Skeletal muscle satellite cell (primary cell): ENCODE measurements at regions not wholly inside any gene's neighbourhood (a gene's known extent, or its start where the extent isn't known, plus 50 kb on each side); places are given as distances from the start of the nearest gene placed in this dataset.

Source experiments
- H3K27me3 ChIP-seq: 2 replicates; pipeline ENCODE4 v1.7.0; 2013; ENCODE audit warnings: low read length; ENCODE audit not compliant: control insufficient read depth, insufficient read depth
- H3K36me3 ChIP-seq: 2 replicates; pipeline ENCODE4 v1.7.0; 2013; ENCODE audit warnings: mild to moderate bottlenecking, control low read depth, low read length; ENCODE audit not compliant: insufficient read depth
- H3K4me1 ChIP-seq: 2 replicates; pipeline ENCODE4 v1.7.0; 2013; ENCODE audit warnings: low read length; ENCODE audit not compliant: control insufficient read depth, insufficient read depth
- H3K4me2 ChIP-seq: 2 replicates; pipeline ENCODE4 v1.7.0; 2013; ENCODE audit warnings: mild to moderate bottlenecking, low read length
- H3K4me3 ChIP-seq: 2 replicates; pipeline ENCODE4 v1.7.0; 2013; ENCODE audit warnings: low read length
- H3K9ac ChIP-seq: 2 replicates; pipeline ENCODE4 v1.7.0; 2013; ENCODE audit warnings: mild to moderate bottlenecking, low read depth, low read length, moderate library complexity
- H3K9me3 ChIP-seq: replicated peaks from 2 replicates; pipeline ENCODE4 v1.7.0; 2013; ENCODE audit warnings: mild to moderate bottlenecking, control low read depth, low read length

GRCh38 chr2:122000556-122001340 lies 245.3 kb downstream of the TSN start:
- no peaks in the 10 kb centered on the region for H3K4me1 ChIP-seq
- no peaks in the 10 kb centered on the region for H3K9me3 ChIP-seq
- no peaks in the 10 kb centered on the region for H3K27me3 ChIP-seq
- no peaks in the 10 kb centered on the region for H3K36me3 ChIP-seq
- no peak overlapping the region for H3K9ac ChIP-seq
- no peak overlapping the region for H3K4me2 ChIP-seq
- no peak overlapping the region for H3K4me3 ChIP-seq

DNA sequence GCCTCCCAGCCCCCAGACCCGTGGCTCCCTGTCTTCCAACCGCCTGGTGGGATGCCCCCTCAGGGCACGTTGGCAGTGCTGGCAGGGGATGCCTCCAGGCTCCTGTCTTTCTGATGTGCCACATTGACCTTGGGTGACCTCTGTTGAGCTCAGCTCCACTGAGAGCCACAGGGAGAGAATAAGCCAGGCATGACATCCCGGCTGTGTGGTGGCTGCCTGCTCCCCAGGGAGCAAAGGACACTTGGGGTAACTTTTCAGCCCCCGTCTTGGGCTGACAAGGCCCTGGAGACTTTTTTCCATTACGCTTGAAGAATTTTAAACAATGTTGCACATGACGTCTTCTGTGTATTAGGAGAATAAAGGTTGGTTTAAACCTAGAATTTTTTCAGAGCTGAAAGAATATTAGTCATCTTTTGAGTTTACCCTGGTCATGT lies 246.0 kb downstream of the TSN start:
- Histone ChIP-seq H3K36me3 (no peaks in the 10 kb centered on the region), H3K9me3 (no peaks in the 10 kb centered on the region), H3K9ac (no peak overlapping the region), H3K4me1 (no peaks in the 10 kb centered on the region), H3K27me3 (no peaks in the 10 kb centered on the region), H3K4me3 (no peak overlapping the region), H3K4me2 (no peak overlapping the region)

DNA sequence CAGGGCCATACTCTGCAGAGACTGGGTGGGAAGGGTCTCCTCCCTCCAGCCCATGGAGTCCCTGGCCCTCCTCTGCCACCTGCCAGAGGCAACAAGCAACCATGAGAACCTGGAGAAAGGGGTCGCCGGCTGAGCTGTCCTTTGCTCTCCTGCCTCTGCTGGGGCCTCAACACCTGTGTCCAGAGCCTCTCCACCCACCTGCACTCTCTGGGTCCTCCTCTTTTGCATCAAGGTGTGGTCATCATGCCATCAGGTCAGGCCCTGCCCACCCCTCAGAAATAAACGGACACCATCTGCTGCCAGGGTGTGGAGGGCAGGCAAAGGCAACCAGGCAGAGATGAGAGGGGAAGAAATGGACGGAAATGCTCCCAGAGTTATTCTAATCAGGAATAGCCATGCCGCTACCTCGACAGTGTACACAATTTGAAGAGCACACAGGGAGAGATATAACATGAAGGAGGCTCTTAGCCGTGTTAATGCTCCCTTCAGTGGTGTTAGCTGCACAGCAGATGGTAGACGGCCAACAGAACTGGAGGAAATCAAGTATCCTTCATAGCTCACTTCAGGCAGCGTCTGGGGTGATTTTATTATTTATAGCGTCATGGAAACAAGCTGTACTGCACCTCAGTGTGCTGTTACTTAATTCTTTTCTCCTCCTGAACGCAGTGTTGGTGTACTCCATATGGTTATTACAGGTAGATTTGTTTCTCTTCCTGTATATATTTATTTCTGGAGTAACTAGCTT lies 247.9 kb downstream of the TSN start:
- Histone ChIP-seq H3K4me2 (no peak overlapping the region), H3K27me3 (peaks cover 6% of the 10 kb centered on the region), H3K4me1 (no peaks in the 10 kb centered on the region), H3K9me3 (no peaks in the 10 kb centered on the region), H3K4me3 (no peak overlapping the region), H3K9ac (no peak overlapping the region), H3K36me3 (no peaks in the 10 kb centered on the region)

DNA sequence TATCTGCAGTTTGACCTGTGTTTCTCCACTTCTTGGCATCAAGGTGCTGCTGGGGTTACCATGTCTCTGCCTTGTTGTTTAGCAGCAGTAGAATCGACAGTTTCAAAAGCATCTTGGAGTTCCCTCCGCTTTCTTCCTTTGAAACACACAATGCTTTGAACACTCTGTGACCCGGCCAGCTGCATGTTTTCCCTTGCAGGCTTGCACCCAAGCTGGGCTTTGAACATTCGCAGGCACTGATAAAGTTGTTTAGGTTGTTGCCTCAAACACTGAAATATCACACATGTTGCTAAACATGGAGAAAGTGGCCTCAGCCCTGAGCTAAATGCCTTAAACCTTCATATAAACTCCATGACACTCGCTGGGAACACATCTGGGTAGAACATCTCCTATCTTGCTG lies 251.7 kb downstream of the TSN start:
- Histone ChIP-seq H3K27me3 (peaks cover 15% of the 10 kb centered on the region), H3K9ac (no peak overlapping the region), H3K36me3 (no peaks in the 10 kb centered on the region), H3K4me3 (no peak overlapping the region), H3K9me3 (no peaks in the 10 kb centered on the region), H3K4me1 (no peaks in the 10 kb centered on the region), H3K4me2 (no peak overlapping the region)

GRCh38 chr2:122007577-122007976 lies 252.1 kb downstream of the TSN start:
- H3K27me3 ChIP-seq, result peaks cover 15% of the 10 kb centered on the region
- no peaks in the 10 kb centered on the region for H3K36me3 ChIP-seq
- no peak overlapping the region for H3K4me2 ChIP-seq
- H3K9ac ChIP-seq, result no peak overlapping the region
- no peak overlapping the region for H3K4me3 ChIP-seq
- no peaks in the 10 kb centered on the region for H3K4me1 ChIP-seq
- H3K9me3 ChIP-seq, result no peaks in the 10 kb centered on the region

- Histone ChIP-seq H3K4me1 (no peaks in the 10 kb centered on the region), H3K4me3 (no peak overlapping the region), H3K9me3 (no peaks in the 10 kb centered on the region), H3K27me3 (peaks cover 15% of the 10 kb centered on the region), H3K9ac (no peak overlapping the region), H3K4me2 (no peak overlapping the region), H3K36me3 (no peaks in the 10 kb centered on the region)
Observed at GRCh38 chr2:122009561-122009960, 254.1 kb downstream of the TSN start.

DNA sequence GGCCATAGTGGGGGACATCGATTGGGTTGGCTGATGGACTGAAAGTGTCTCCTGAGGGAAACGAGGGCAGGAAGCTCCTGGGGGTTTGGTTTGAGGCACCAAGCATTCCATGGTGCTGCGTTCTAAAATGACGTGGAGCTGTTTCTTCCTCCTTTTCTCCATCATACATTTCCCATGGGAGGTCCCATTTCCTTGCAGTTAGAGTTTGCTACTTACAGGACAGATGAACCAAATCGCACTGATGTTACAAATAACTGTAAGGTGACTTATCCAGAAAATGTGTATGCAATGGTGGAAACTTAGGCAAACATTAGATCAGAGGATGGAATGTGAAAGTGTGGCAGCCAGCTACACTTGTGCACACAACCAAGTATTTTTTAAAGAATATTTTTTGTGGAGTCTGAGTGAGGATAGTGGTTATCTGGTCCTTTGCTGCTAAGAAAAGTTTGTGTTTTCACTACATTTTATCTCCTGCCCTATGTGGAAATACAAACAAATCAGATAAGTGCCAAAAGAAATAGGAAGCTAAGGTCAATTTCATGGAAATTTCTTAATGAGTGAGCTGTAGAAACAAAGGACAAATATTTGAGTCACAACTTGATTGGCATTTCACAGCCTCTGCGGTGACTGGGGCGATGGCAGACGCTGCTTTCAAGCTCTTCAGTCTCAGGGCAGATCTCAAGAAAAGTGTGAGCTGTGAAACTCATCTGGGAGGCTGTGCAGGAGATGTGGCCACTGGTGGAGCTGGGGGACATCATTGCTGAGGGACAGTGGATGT lies 256.2 kb downstream of the TSN start:
- no peaks in the 10 kb centered on the region for H3K4me1 ChIP-seq
- H3K36me3 ChIP-seq, result no peaks in the 10 kb centered on the region
- no peak overlapping the region for H3K4me2 ChIP-seq
- H3K4me3 ChIP-seq, result no peak overlapping the region
- H3K9me3 ChIP-seq, result no peaks in the 10 kb centered on the region
- H3K27me3 ChIP-seq, result peaks cover 15% of the 10 kb centered on the region
- no peak overlapping the region for H3K9ac ChIP-seq

DNA sequence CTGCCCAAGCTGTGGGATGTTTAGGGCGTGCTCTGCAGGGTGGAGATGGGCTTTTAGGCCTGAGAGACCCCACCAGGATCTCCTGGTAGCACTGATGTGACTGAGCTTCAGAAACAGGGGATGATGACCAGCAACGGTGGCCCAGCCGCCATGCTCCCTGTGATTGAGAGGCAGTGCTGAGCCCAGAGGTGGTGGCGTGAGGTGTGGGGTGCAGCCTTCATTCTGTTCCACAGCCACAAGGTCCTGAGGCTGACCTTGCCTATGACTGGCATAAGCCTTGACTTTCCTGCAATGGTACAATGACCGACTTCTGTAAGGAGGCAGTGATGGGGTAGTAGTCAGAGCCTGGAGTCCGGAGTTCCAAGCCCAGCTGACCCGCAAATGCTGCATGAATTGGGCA lies 263.3 kb downstream of the TSN start:
- Histone ChIP-seq H3K9ac (no peak overlapping the region), H3K9me3 (no peaks in the 10 kb centered on the region), H3K27me3 (no peaks in the 10 kb centered on the region), H3K4me3 (no peak overlapping the region), H3K4me1 (no peaks in the 10 kb centered on the region), H3K36me3 (no peaks in the 10 kb centered on the region), H3K4me2 (no peak overlapping the region)

- Histone ChIP-seq H3K4me3 (no peak overlapping the region), H3K27me3 (no peaks in the 10 kb centered on the region), H3K36me3 (no peaks in the 10 kb centered on the region), H3K9me3 (no peaks in the 10 kb centered on the region), H3K4me2 (no peak overlapping the region), H3K4me1 (no peaks in the 10 kb centered on the region), H3K9ac (no peak overlapping the region)
Observed at GRCh38 chr2:122019724-122020123, 264.3 kb downstream of the TSN start.

- Histone ChIP-seq H3K27me3 (no peaks in the 10 kb centered on the region), H3K4me1 (no peaks in the 10 kb centered on the region), H3K9ac (no peak overlapping the region), H3K4me2 (no peak overlapping the region), H3K4me3 (no peak overlapping the region), H3K9me3 (no peaks in the 10 kb centered on the region), H3K36me3 (no peaks in the 10 kb centered on the region)
Observed at GRCh38 chr2:122020377-122020776, 264.9 kb downstream of the TSN start.

- Histone ChIP-seq H3K9me3 (no peaks in the 10 kb centered on the region), H3K4me3 (no peak overlapping the region), H3K4me1 (no peaks in the 10 kb centered on the region), H3K36me3 (no peaks in the 10 kb centered on the region), H3K4me2 (no peak overlapping the region), H3K27me3 (no peaks in the 10 kb centered on the region), H3K9ac (no peak overlapping the region)
Observed at GRCh38 chr2:122021941-122022340, 266.5 kb downstream of the TSN start.
